Activated CD4-positive, alpha-beta T cell treated with anti-CD3 and anti-CD28 coated beads, Interleukin-2, Interleukin-6, amounts not matched to agents 100 ng/mL and 50 ng/mL, durations not matched to agents 16 hours and 8 hours (primary cell): ENCODE measurements at regions not wholly inside any gene's neighbourhood (a gene's known extent, or its start where the extent isn't known, plus 50 kb on each side); places are given as distances from the start of the nearest gene placed in this dataset.

Experiments used
- DNase-seq: peaks from one replicate; pipeline ENCODE4 v3.0.0-alpha.2; 2020

DNA sequence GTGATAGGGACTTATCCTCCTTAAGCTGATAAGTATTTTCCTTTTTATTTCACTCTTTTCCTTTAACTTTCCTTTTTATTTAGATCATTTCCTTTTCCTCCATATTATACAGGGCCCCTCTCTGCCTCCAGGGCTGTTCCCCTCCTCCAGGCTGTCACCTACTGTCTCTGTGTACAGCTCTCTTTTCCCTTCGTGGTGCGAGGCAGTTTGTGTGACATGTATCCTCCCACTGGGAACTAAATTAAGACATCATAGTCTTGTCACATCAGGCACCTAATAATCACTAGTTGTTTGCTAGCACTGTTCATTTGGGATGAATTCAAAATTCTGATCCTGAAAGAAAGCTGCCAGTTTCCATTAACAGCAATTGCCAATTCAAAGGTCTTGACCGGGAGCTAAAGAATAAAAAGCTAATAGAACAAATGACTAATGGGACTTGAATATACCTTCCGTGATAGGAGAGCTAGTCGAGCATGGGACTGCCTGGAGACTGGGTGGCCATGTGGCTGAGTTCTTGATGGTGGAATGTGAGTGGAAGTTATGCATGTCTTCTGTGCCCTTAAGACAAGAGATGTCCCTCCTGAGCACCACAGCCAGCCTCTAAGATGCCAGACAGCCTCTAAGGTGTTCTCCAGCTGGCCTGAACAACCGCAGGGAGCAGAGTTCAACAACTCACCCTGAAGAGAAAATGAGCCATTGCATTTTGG lies 77.7 kb upstream of the LRRC55 start:
- DNase-seq: no peak

DNA sequence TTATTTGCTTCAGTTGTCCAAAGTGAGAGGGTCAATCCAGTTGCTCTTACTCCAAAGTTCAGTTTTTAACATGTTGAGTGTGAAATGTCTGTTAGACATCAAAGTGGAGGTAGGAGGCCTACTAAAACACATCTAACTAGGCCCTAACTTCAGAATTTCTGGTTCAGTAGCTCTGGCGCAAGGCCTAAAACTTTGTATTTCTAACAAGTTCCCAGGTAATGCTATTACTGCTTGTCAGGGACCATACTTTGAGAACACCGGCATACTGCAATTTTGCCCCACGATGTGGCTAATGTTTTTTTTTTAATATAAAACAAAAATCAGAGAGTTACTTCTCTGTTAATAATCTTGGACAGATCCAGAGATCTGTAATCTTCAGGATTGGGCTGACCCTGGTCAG lies 72.4 kb upstream of the LRRC55 start:
- no peak for DNase-seq

- DNase-seq: no peak
These were observed 70.1 kb upstream of the LRRC55 start for GRCh38 chr11:57111619-57112018.

- DNase-seq: peak; percentile 44
These were observed 65.1 kb upstream of the LRRC55 start for GRCh38 chr11:57116654-57117053.

GRCh38 chr11:57120192-57120965 lies 61.4 kb upstream of the LRRC55 start:
- DNase-seq: no peak

GRCh38 chr11:57121996-57122395 lies 59.8 kb upstream of the LRRC55 start:
- DNase-seq: no peak

GRCh38 chr11:57123590-57123989 lies 58.2 kb upstream of the LRRC55 start:
- DNase-seq: no peak

DNA sequence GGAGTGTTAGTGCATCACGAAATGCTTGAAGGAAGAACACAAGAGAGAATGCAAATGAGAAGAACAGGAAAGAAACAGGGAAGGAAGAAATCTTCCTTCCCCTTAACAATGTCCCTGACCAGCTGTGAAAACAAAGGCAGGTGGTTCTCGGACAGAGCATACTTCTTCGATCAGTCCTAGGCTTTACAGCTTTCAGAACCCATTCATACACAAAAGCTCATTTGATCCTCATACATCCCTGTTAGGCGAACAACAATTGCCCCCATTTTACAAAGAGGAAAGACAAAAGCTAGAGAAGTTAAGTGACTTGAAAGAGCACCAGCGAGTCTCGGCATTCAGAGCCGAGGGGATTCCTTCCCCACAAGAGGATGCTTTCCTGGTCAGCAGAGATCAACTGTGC lies 57.2 kb upstream of the LRRC55 start:
- no peak for DNase-seq

GRCh38 chr11:57124917-57125316 lies 56.8 kb upstream of the LRRC55 start:
- no peak for DNase-seq

DNA sequence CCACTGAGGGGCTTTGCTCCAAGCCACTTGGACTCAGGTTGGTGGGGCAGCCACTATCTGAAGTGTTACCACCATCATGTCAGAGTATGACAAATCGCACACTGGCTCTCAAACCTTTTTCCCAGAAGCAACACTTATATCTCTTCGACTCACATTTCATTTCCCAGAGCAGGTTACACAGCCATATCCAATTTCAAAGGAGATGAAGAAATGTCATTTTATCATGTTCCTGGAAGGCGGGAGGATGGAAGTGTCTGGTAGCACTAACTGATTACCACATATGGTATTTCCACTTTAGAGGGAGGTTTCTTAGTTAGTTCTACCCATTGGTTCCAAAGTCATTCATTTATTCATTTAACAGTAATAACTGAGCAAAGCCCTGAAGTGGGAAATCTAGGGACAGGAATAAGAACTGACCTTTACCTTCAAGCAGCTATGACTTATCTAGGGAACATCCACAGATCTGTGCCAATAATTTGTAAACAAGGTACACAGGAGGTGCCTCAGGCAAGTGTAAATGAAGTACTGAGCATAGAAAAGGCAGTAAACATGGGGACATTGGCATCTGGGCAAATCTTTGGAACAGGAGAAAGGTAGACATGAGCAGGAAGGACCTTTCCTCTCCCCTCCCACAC lies 54.9 kb upstream of the LRRC55 start:
- DNase-seq: no peak

DNA sequence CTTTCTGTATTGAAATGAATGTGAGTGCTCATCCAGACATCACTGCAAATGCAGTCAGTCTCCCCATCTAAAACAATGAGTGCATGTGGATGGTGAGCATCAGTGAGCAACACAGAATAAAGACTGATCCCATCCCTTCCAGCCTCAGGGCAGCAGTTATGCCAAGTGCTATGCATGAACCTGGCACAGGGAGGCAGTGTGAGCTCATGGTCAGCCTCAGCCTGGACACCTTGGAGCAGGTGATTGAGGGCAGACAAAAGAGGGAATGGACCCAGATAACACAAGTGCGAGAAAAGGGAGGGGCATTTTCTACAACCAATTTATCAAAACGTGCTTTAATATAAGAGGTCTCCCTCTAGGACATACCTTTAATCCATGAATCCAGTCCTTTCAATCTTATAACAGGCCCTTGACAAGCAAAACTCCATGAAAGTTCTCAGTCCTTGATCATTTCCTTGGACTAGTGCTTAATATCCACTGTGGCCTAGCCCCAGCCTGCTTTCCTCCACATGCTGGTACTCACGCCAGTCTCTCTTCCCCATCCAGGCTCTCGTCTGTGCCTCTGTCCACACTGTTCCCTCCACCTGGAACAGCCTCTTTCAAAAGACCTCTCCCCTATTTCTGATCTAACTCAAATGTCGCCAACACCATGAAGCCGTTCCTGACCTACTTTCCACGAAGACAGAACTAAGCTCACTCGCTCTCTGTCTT lies 50.5 kb upstream of the LRRC55 start:
- no peak for DNase-seq
